SK-N-SH treated with all-trans-retinoic acid at 6 μM for 48 hours (cell line): ENCODE measurements at regions not wholly inside any gene's neighbourhood (a gene's known extent, or its start where the extent isn't known, plus 50 kb on each side); places are given as distances from the start of the nearest gene placed in this dataset.

Experiments used
- BACH2 ChIP-seq: fragments of 250-450 bp; sonication (Bioruptor Pico); IDR thresholded peaks from 2 replicates; pipeline ENCODE4 v1.9.0; 2021; ENCODE audit warnings: mild to moderate bottlenecking, borderline replicate concordance
- CREB5 ChIP-seq: fragments of 250-450 bp; sonication (Bioruptor Pico); IDR thresholded peaks from 2 replicates; pipeline ENCODE4 v1.5.1; 2020; ENCODE audit warnings: low read depth, mild to moderate bottlenecking, moderate library complexity
- CSRNP3 ChIP-seq: fragments of 250-450 bp; sonication (Bioruptor Pico); IDR thresholded peaks from 2 replicates; pipeline ENCODE4 v1.5.1; 2021; ENCODE audit warnings: mild to moderate bottlenecking, moderate library complexity
- ESRRG ChIP-seq: fragments of 250-450 bp; sonication (Bioruptor Pico); IDR thresholded peaks from 2 replicates; pipeline ENCODE4 v1.6.1; 2021; ENCODE audit warnings: mild to moderate bottlenecking
- PATZ1 ChIP-seq: fragments of 250-450 bp; sonication (Bioruptor Pico); IDR thresholded peaks from 2 replicates; pipeline ENCODE4 v1.8.0; 2020; ENCODE audit warnings: mild to moderate bottlenecking, moderate library complexity, borderline replicate concordance
- PPARA ChIP-seq: fragments of 250-450 bp; sonication (Bioruptor Pico); IDR thresholded peaks from 2 replicates; pipeline ENCODE4 v1.5.0; 2020; ENCODE audit warnings: mild to moderate bottlenecking, borderline replicate concordance
- ZC3H10 ChIP-seq: fragments of 250-450 bp; sonication (Bioruptor Pico); IDR thresholded peaks from 2 replicates; pipeline ENCODE4 v1.5.1; 2021; ENCODE audit warnings: mild to moderate bottlenecking, moderate library complexity
- ZFP3 ChIP-seq: fragments of 250-450 bp; sonication (Bioruptor Pico); IDR thresholded peaks from 2 replicates; pipeline ENCODE4 v1.5.0; 2020; ENCODE audit warnings: mild to moderate bottlenecking, moderate library complexity
- ZFP30 ChIP-seq: fragments of 450-650 bp; formaldehyde crosslinking; IDR thresholded peaks from 2 replicates; pipeline ENCODE4 v1.5.0; 2022; ENCODE audit warnings: mild to moderate bottlenecking, moderate library complexity

GRCh38 chr18:60010984-60011383 lies 111.2 kb downstream of the PMAIP1 start:
- TF ChIP-seq BACH2 (CRISPR knock-in tag) (no peak), CREB5 (CRISPR knock-in tag) (no peak), ZFP3 (CRISPR knock-in tag) (no peak), PATZ1 (CRISPR knock-in tag) (no peak), ZC3H10 (CRISPR knock-in tag) (no peak), CSRNP3 (CRISPR knock-in tag) (no peak), PPARA (no peak), ESRRG (CRISPR knock-in tag) (no peak), ZFP30 (CRISPR knock-in tag) (no peak)
